ENCODE measurements at regions not wholly inside any gene's neighbourhood (a gene's known extent, or its start where the extent isn't known, plus 50 kb on each side); places are given as distances from the start of the nearest gene placed in this dataset.

GRCh38 chr2:176777262-176777661, 435.3 kb upstream of the HNRNPA3 start:
- no peak for TF ChIP-seq CTCF (IDR thresholded peaks at IDR 0.05)
- TF ChIP-seq POLR2AphosphoS5 (IDR thresholded peaks at IDR 0.05; ENCODE audit: low read depth, low read length), result no peak
- no peak for TF ChIP-seq REST (IDR thresholded peaks at IDR 0.05; ENCODE audit: insufficient read depth in 1 of 2, low read depth in 2 of 2, low read length in 1 of 2)
- no peak for TF ChIP-seq SIN3A (IDR thresholded peaks at IDR 0.05; ENCODE audit: borderline replicate concordance, insufficient read depth, low read depth, low read length)
